A673 (cell line): ENCODE measurements at regions not wholly inside any gene's neighbourhood (a gene's known extent, or its start where the extent isn't known, plus 50 kb on each side); places are given as distances from the start of the nearest gene placed in this dataset.

Source experiments
- EZH2 ChIP-seq: fragments of 200-600 bp; sonication (generic); IDR thresholded peaks from 2 replicates; pipeline ENCODE4 v1.6.1; 2017; ENCODE audit warnings: borderline replicate concordance, low read depth, mild to moderate bottlenecking, mixed read lengths, antibody characterized with exemption, low read length; ENCODE audit not compliant: poor library complexity, severe bottlenecking
- TF ChIP-seq, protein P1 (sequence below): fragments of 300-800, 200-600 bp; sonication (generic); conservative IDR thresholded peaks from 2 replicates; pipeline ENCODE4 v1.5.1; 2017; ENCODE audit warnings: low read depth, mild to moderate bottlenecking, antibody characterized with exemption, low read length, moderate library complexity, mixed read lengths

DNA sequence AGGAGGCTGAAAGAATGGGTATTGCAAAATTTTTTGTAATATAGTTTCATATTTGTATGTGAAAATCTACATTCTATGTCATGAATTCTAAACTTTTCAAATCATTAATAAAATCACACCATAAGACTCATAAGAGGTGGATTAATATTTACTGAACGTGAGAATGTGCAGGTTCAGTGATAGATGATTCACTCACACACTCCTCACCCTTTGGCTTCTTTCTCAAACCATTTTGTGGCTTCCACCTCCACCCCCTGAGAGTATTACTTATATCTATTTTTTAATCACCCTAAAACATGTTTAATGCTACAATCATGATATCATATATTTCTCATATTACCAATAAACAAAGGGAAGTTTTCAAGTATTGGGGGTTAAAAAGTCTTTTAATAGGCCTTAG, 275.5 kb downstream of the MEF2C start:
- TF ChIP-seq, protein P1, sequence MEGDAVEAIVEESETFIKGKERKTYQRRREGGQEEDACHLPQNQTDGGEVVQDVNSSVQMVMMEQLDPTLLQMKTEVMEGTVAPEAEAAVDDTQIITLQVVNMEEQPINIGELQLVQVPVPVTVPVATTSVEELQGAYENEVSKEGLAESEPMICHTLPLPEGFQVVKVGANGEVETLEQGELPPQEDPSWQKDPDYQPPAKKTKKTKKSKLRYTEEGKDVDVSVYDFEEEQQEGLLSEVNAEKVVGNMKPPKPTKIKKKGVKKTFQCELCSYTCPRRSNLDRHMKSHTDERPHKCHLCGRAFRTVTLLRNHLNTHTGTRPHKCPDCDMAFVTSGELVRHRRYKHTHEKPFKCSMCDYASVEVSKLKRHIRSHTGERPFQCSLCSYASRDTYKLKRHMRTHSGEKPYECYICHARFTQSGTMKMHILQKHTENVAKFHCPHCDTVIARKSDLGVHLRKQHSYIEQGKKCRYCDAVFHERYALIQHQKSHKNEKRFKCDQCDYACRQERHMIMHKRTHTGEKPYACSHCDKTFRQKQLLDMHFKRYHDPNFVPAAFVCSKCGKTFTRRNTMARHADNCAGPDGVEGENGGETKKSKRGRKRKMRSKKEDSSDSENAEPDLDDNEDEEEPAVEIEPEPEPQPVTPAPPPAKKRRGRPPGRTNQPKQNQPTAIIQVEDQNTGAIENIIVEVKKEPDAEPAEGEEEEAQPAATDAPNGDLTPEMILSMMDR: no peak
- no peak for TF ChIP-seq EZH2
